Duodenal mucosa (tissue), 2 donors: ENCODE measurements at regions not wholly inside any gene's neighbourhood (a gene's known extent, or its start where the extent isn't known, plus 50 kb on each side); places are given as distances from the start of the nearest gene placed in this dataset.
"Not testable (repeated sequence)": the region's sequence is repeated elsewhere in the genome, so short reads cannot be mapped to it uniquely, and the experiment has no call there.

ENCODE experiments used
- H3K27ac ChIP-seq: one replicate; pipeline ENCODE4 v1.7.0; 2013; ENCODE audit warnings: low read depth, low read length
- H3K27me3 ChIP-seq, 2 donors: one replicate each; pipeline ENCODE4 v1.7.0; 2013; ENCODE audit warnings: low read length in 2 of 2, control low read depth in 1 of 2; ENCODE audit not compliant: insufficient read depth in 2 of 2, control insufficient read depth in 1 of 2
- H3K36me3 ChIP-seq, 2 donors: one replicate each; pipeline ENCODE4 v1.7.0; 2013; ENCODE audit warnings: low read length in 2 of 2, control low read depth in 1 of 2; ENCODE audit not compliant: insufficient read depth in 2 of 2, control insufficient read depth in 1 of 2
- H3K4me1 ChIP-seq, 2 donors: one replicate each; pipeline ENCODE4 v1.7.0; 2013; ENCODE audit warnings: low read length in 2 of 2, control low read depth in 1 of 2; ENCODE audit not compliant: insufficient read depth in 2 of 2, control insufficient read depth in 1 of 2
- H3K4me3 ChIP-seq, 2 donors: one replicate each; pipeline ENCODE4 v1.7.0; 2013; ENCODE audit warnings: low read length in 2 of 2, low read depth in 1 of 2
- H3K9ac ChIP-seq, 2 donors: one replicate each; pipeline ENCODE4 v1.7.0; 2013; ENCODE audit warnings: low read length in 2 of 2, low read depth in 1 of 2
- H3K9me3 ChIP-seq, 2 donors: one replicate each; pipeline ENCODE4 v1.7.0; 2013; ENCODE audit warnings: low read length in 2 of 2, control low read depth in 1 of 2; ENCODE audit not compliant: control insufficient read depth in 1 of 2

GRCh38 chr6:9766240-9766915, 648.5 kb downstream of the TFAP2A start:
- Histone ChIP-seq H3K4me3 (no peak overlapping the region), H3K27me3 (no peaks in the 10 kb centered on the region), H3K4me1 (no peaks in the 10 kb centered on the region), H3K27ac (no peak overlapping the region), H3K9ac (no peak overlapping the region), H3K9me3 (no peaks in the 10 kb centered on the region), H3K36me3 (no peaks in the 10 kb centered on the region)

GRCh38 chr6:9761220-9761619, 653.7 kb downstream of the TFAP2A start:
- Histone ChIP-seq H3K4me1 (no peaks in the 10 kb centered on the region), H3K27ac (no peak overlapping the region), H3K9me3 (peaks cover 0 to 5% of the 10 kb centered on the region in 2 donors)

GRCh38 chr6:9754515-9754914, 660.4 kb downstream of the TFAP2A start:
- Histone ChIP-seq H3K9me3 (no peaks in the 10 kb centered on the region), H3K4me1 (no peaks in the 10 kb centered on the region), H3K27me3 (no peaks in the 10 kb centered on the region), H3K27ac (no peak overlapping the region), H3K4me3 (no peak overlapping the region), H3K36me3 (no peaks in the 10 kb centered on the region), H3K9ac (no peak overlapping the region)

More at GRCh38 chr6:9761220-9761619, 653.7 kb downstream of the TFAP2A start:
- Histone ChIP-seq H3K9ac (no peak overlapping the region), H3K36me3 (no peaks in the 10 kb centered on the region), H3K4me3 (no peak overlapping the region), H3K27me3 (no peaks in the 10 kb centered on the region)

GRCh38 chr6:9745966-9746365, 668.9 kb downstream of the TFAP2A start:
- Histone ChIP-seq H3K36me3 (no peaks in the 10 kb centered on the region), H3K9me3 (peaks cover 0 to 9% of the 10 kb centered on the region in 2 donors), H3K9ac (no peak overlapping the region), H3K27ac (no peak overlapping the region), H3K27me3 (no peaks in the 10 kb centered on the region), H3K4me1 (no peaks in the 10 kb centered on the region), H3K4me3 (no peak overlapping the region)

GRCh38 chr6:9745476-9745875, 669.4 kb downstream of the TFAP2A start:
- Histone ChIP-seq H3K27me3 (no peaks in the 10 kb centered on the region), H3K36me3 (no peaks in the 10 kb centered on the region), H3K27ac (no peak overlapping the region), H3K4me1 (no peaks in the 10 kb centered on the region), H3K4me3 (no peak overlapping the region), H3K9ac (no peak overlapping the region), H3K9me3 (peaks cover 0 to 9% of the 10 kb centered on the region in 2 donors)

- H3K9me3 ChIP-seq: peaks cover 0 to 9% of the 10 kb centered on the region in 2 donors
- no peaks in the 10 kb centered on the region for H3K36me3 ChIP-seq
- no peak overlapping the region for H3K27ac ChIP-seq
- H3K27me3 ChIP-seq: no peaks in the 10 kb centered on the region
- no peak overlapping the region for H3K9ac ChIP-seq
- H3K4me1 ChIP-seq: no peaks in the 10 kb centered on the region
- no peak overlapping the region for H3K4me3 ChIP-seq
Measured at GRCh38 chr6:9744119-9744518, 670.8 kb downstream of the TFAP2A start.

- Histone ChIP-seq H3K9ac (no peak overlapping the region), H3K4me1 (no peaks in the 10 kb centered on the region), H3K27ac (no peak overlapping the region), H3K27me3 (no peaks in the 10 kb centered on the region), H3K36me3 (no peaks in the 10 kb centered on the region), H3K9me3 (no peaks in the 10 kb centered on the region), H3K4me3 (no peak overlapping the region)
Measured at GRCh38 chr6:9732056-9732455, 682.8 kb downstream of the TFAP2A start.

GRCh38 chr6:9725776-9726175, 689.1 kb downstream of the TFAP2A start:
- not testable (repeated sequence) for H3K36me3 ChIP-seq, H3K4me1 ChIP-seq, H3K27me3 ChIP-seq, H3K9ac ChIP-seq, H3K4me3 ChIP-seq, H3K27ac ChIP-seq, H3K9me3 ChIP-seq

GRCh38 chr6:9717568-9717967, 697.3 kb downstream of the TFAP2A start:
- Histone ChIP-seq H3K4me1 (no peaks in the 10 kb centered on the region), H3K27me3 (no peaks in the 10 kb centered on the region), H3K9ac (no peak overlapping the region), H3K36me3 (no peaks in the 10 kb centered on the region), H3K27ac (no peak overlapping the region), H3K4me3 (no peak overlapping the region), H3K9me3 (peaks cover 4 to 7% of the 10 kb centered on the region in 2 donors)

GRCh38 chr6:9711365-9711764, 703.5 kb downstream of the TFAP2A start:
- H3K4me1 ChIP-seq: no peaks in the 10 kb centered on the region
- no peak overlapping the region for H3K27ac ChIP-seq
- H3K4me3 ChIP-seq: no peak overlapping the region
- no peaks in the 10 kb centered on the region for H3K9me3 ChIP-seq
- H3K9ac ChIP-seq: no peak overlapping the region
- H3K36me3 ChIP-seq: no peaks in the 10 kb centered on the region
- H3K27me3 ChIP-seq: no peaks in the 10 kb centered on the region

GRCh38 chr6:9710574-9710973, 704.3 kb downstream of the TFAP2A start:
- Histone ChIP-seq H3K9ac (no peak overlapping the region), H3K4me3 (no peak overlapping the region), H3K36me3 (no peaks in the 10 kb centered on the region), H3K27me3 (no peaks in the 10 kb centered on the region), H3K27ac (no peak overlapping the region), H3K4me1 (no peaks in the 10 kb centered on the region), H3K9me3 (no peaks in the 10 kb centered on the region)
